A673 (cell line): ENCODE measurements at regions not wholly inside any gene's neighbourhood (a gene's known extent, or its start where the extent isn't known, plus 50 kb on each side); places are given as distances from the start of the nearest gene placed in this dataset.

Source experiments
- BruUV-seq: library from RNA; stranded (reverse); fragments of 400-500 nt; replicated peaks from 2 replicates; lab custom pipeline; 2021; lab: Mats Ljungman, UMichigan
- CTCF ChIA-PET: fragments of 300-600 bp; sonication (Branson Sonifier 250); formaldehyde crosslinking; loops from one replicate; lab custom pipeline; 2022; ENCODE audit warnings: antibody characterized with exemption; lab: Charles Lee
- POLR2A ChIA-PET: fragments of 300-600 bp; sonication (Branson Sonifier 250); formaldehyde crosslinking; loops from one replicate; lab custom pipeline; 2022; ENCODE audit warnings: antibody characterized with exemption; ENCODE audit not compliant: low non-redundant PET; lab: Charles Lee
- DNase-seq: peaks from one replicate; pipeline ENCODE4 v3.0.0-alpha.2; 2015; ENCODE audit warnings: low spot score
- H3K27ac ChIP-seq: fragments of 200-600 bp; sonication (generic); 2 replicates; pipeline ENCODE4 v1.5.1; 2016; ENCODE audit warnings: mixed run types, low read depth, mild to moderate bottlenecking, mixed read lengths, antibody characterized with exemption, low read length; ENCODE audit not compliant: poor library complexity, severe bottlenecking
- H3K27me3 ChIP-seq: fragments of 200-600 bp; sonication (generic); replicated peaks from 2 replicates; pipeline ENCODE4 v1.6.1; 2017; ENCODE audit warnings: mixed run types, low read depth, mild to moderate bottlenecking, mixed read lengths, antibody characterized with exemption, low read length; ENCODE audit not compliant: insufficient read depth, poor library complexity
- H3K36me3 ChIP-seq: fragments of 200-600 bp; sonication (generic); 2 replicates; pipeline ENCODE4 v1.6.1; 2016; ENCODE audit warnings: mixed run types, mild to moderate bottlenecking, mixed read lengths, antibody characterized with exemption, low read length; ENCODE audit not compliant: insufficient read depth, poor library complexity, severe bottlenecking
- H3K4me1 ChIP-seq: fragments of 200-600 bp; sonication (generic); 2 replicates; pipeline ENCODE4 v1.6.1; 2017; ENCODE audit warnings: mixed run types, mild to moderate bottlenecking, mixed read lengths, antibody characterized with exemption, low read length; ENCODE audit not compliant: insufficient read depth, poor library complexity, severe bottlenecking
- H3K4me3 ChIP-seq: fragments of 200-600 bp; sonication (generic); 2 replicates; pipeline ENCODE4 v1.5.1; 2016; ENCODE audit warnings: low read depth, mixed run types, mild to moderate bottlenecking, mixed read lengths, low read length; ENCODE audit not compliant: poor library complexity, severe bottlenecking
- H3K9me3 ChIP-seq: fragments of 200-600 bp; sonication (generic); 2 replicates; pipeline ENCODE4 v1.6.1; 2016; ENCODE audit warnings: mixed run types, low read depth, mild to moderate bottlenecking, mixed read lengths, antibody characterized with exemption, low read length; ENCODE audit not compliant: poor library complexity, severe bottlenecking
- CTCF ChIP-seq: fragments of 300-800, 200-600 bp; sonication (generic); conservative IDR thresholded peaks from 2 replicates; pipeline ENCODE4 v1.5.1; 2017; ENCODE audit warnings: low read depth, mild to moderate bottlenecking, antibody characterized with exemption, low read length, moderate library complexity, mixed read lengths
- EZH2 ChIP-seq: fragments of 200-600 bp; sonication (generic); IDR thresholded peaks from 2 replicates; pipeline ENCODE4 v1.6.1; 2017; ENCODE audit warnings: borderline replicate concordance, low read depth, mild to moderate bottlenecking, mixed read lengths, antibody characterized with exemption, low read length; ENCODE audit not compliant: poor library complexity, severe bottlenecking
- intact Hi-C: fragments of 100-400 bp; cut with micrococcal nuclease; formaldehyde crosslinking; loops from one replicate; pipeline ENCODE4 v1.10.0; 2022; ENCODE audit not compliant: unreplicated experiment

- Histone ChIP-seq H3K27ac (no peak overlapping the region), H3K36me3 (no peaks in the 10 kb centered on the region), H3K9me3 (peaks cover 19% of the 10 kb centered on the region), H3K4me1 (no peaks in the 10 kb centered on the region), H3K4me3 (no peak overlapping the region), H3K27me3 (no peaks in the 10 kb centered on the region)
- no peak for DNase-seq
- POLR2A ChIA-PET, result no interaction called here
- CTCF ChIA-PET, result no interaction called here
- intact Hi-C loops, result no loop called here
- TF ChIP-seq CTCF (no peak), EZH2 (no peak)
- no TSS peak for BruUV-seq
Observed at GRCh38 chr17:77716289-77716926, 242.1 kb upstream of the TNRC6C start.

- peaks cover 19% of the 10 kb centered on the region for H3K9me3 ChIP-seq
- no peak overlapping the region for H3K4me3 ChIP-seq
- H3K27ac ChIP-seq, result no peak overlapping the region
- intact Hi-C loops, result no loop called here
- no peaks in the 10 kb centered on the region for H3K27me3 ChIP-seq
- CTCF ChIA-PET, result no interaction called here
- BruUV-seq, result no TSS peak
- TF ChIP-seq EZH2 (no peak), CTCF (no peak)
- POLR2A ChIA-PET, result no interaction called here
- no peaks in the 10 kb centered on the region for H3K4me1 ChIP-seq
- DNase-seq, result no peak
- no peaks in the 10 kb centered on the region for H3K36me3 ChIP-seq
Observed at GRCh38 chr17:77717941-77718668, 240.4 kb upstream of the TNRC6C start.

GRCh38 chr17:77718669-77718961 lies 239.9 kb upstream of the TNRC6C start:
- ChIA-PET CTCF (no interaction called here), POLR2A (no interaction called here)
- Histone ChIP-seq H3K27me3 (no peaks in the 10 kb centered on the region), H3K9me3 (peaks cover 19% of the 10 kb centered on the region), H3K36me3 (no peaks in the 10 kb centered on the region), H3K4me1 (no peaks in the 10 kb centered on the region), H3K27ac (no peak overlapping the region), H3K4me3 (no peak overlapping the region)
- BruUV-seq, result no TSS peak
- intact Hi-C loops, result no loop called here
- TF ChIP-seq CTCF (no peak), EZH2 (no peak)
- DNase-seq, result no peak
